GM23248 (cell line): ENCODE measurements at regions not wholly inside any gene's neighbourhood (a gene's known extent, or its start where the extent isn't known, plus 50 kb on each side); places are given as distances from the start of the nearest gene placed in this dataset.

Source experiments
- DNase-seq: peaks from one replicate; pipeline ENCODE4 v3.0.0-alpha.2; 2015
- H2AFZ ChIP-seq: fragments of 200-600 bp; sonication (generic); 2 replicates; pipeline ENCODE4 v1.6.1; 2016; ENCODE audit warnings: antibody characterized with exemption
- H3F3A ChIP-seq: fragments of 200-600 bp; sonication (generic); 2 replicates; pipeline ENCODE4 v1.6.1; 2016; ENCODE audit warnings: mild to moderate bottlenecking, antibody characterized with exemption, mixed run types; ENCODE audit not compliant: insufficient read depth
- H3K27ac ChIP-seq: fragments of 200-600 bp; sonication (generic); 2 replicates; pipeline ENCODE4 v1.5.1; 2016; ENCODE audit warnings: mild to moderate bottlenecking
- H3K27me3 ChIP-seq: fragments of 200-600 bp; sonication (generic); replicated peaks from 2 replicates; pipeline ENCODE4 v1.6.1; 2016; ENCODE audit warnings: mild to moderate bottlenecking; ENCODE audit not compliant: insufficient read depth
- H3K36me3 ChIP-seq: fragments of 200-600 bp; sonication (generic); 2 replicates; pipeline ENCODE4 v1.6.1; 2016; ENCODE audit warnings: low read depth, mild to moderate bottlenecking
- H3K4me1 ChIP-seq: fragments of 200-600 bp; sonication (generic); 2 replicates; pipeline ENCODE4 v1.6.1; 2016; ENCODE audit warnings: mild to moderate bottlenecking; ENCODE audit not compliant: insufficient read depth
- H3K4me2 ChIP-seq: fragments of 200-600 bp; sonication (generic); one replicate; pipeline ENCODE4 v1.6.1; 2016; ENCODE audit warnings: mild to moderate bottlenecking; ENCODE audit not compliant: unreplicated experiment
- H3K4me3 ChIP-seq: fragments of 200-600 bp; sonication (generic); 2 replicates; pipeline ENCODE4 v1.5.1; 2016; ENCODE audit warnings: mild to moderate bottlenecking
- H3K79me2 ChIP-seq: fragments of 200-600 bp; sonication (generic); 2 replicates; pipeline ENCODE4 v1.6.1; 2016; ENCODE audit warnings: mild to moderate bottlenecking; ENCODE audit not compliant: insufficient read depth
- H3K9ac ChIP-seq: fragments of 200-600 bp; sonication (generic); 2 replicates; pipeline ENCODE4 v1.6.1; 2016; ENCODE audit warnings: mild to moderate bottlenecking
- H3K9me2 ChIP-seq: fragments of 200-600 bp; sonication (generic); 2 replicates; pipeline ENCODE4 v1.6.1; 2016; ENCODE audit warnings: mixed run types, mild to moderate bottlenecking, moderate library complexity; ENCODE audit not compliant: insufficient read depth
- H3K9me3 ChIP-seq: fragments of 200-600 bp; sonication (generic); one replicate; pipeline ENCODE4 v1.6.1; 2017; ENCODE audit warnings: low read depth
- H4K20me1 ChIP-seq: fragments of 200-600 bp; sonication (generic); 2 replicates; pipeline ENCODE4 v1.6.0; 2016; ENCODE audit not compliant: insufficient read depth
- EZH2 ChIP-seq: fragments of 200-600 bp; sonication (generic); IDR thresholded peaks from 2 replicates; pipeline ENCODE4 v1.6.1; 2018; ENCODE audit warnings: antibody characterized with exemption, mild to moderate bottlenecking; ENCODE audit not compliant: insufficient read depth, poor library complexity, severe bottlenecking
- EZH2phosphoT487 ChIP-seq: fragments of 200-600 bp; sonication (generic); IDR thresholded peaks from 2 replicates; pipeline ENCODE4 v1.6.1; 2018; ENCODE audit warnings: antibody characterized with exemption, moderate library complexity, mild to moderate bottlenecking, low read depth; ENCODE audit not compliant: insufficient read depth
- WGBS, 2 experiments: methylation state at CpG; one replicate each; pipeline ENCODE4 v1.1.6; 2015 to 2017; ENCODE audit warnings: low lambda C conversion rate in 2 of 2, low coverage in 1 of 2; ENCODE audit errors: missing lambda C conversion rate in 2 of 2; 5-methylcytosine and 5-hydroxymethylcytosine counted together
- in situ Hi-C: fragments of 300-500 bp; cut with MboI; formaldehyde crosslinking; loops from 2 replicates; pipeline ENCODE4 v1.15.0; 2020

GRCh38 chr7:131859147-131859821 lies 302.9 kb upstream of the PODXL start:
- no peaks in the 10 kb centered on the region for H3K79me2 ChIP-seq
- no peaks in the 10 kb centered on the region for H3K9me2 ChIP-seq
- TF ChIP-seq EZH2 (no peak), EZH2phosphoT487 (no peak)
- H3K4me2 ChIP-seq: peak overlapping the region; percentile 84
- no peaks in the 10 kb centered on the region for H3F3A ChIP-seq
- no peak overlapping the region for H3K9ac ChIP-seq
- 2 to 7% methylated on average over 6 of the region's 6 CpGs for WGBS, 2 experiments
- no peaks in the 10 kb centered on the region for H4K20me1 ChIP-seq
- no peaks in the 10 kb centered on the region for H3K9me3 ChIP-seq
- H3K27me3 ChIP-seq: peaks cover 22% of the 10 kb centered on the region
- H3K4me1 ChIP-seq: peaks cover 12% of the 10 kb centered on the region
- H2AFZ ChIP-seq: peak overlapping the region; percentile 73
- DNase-seq: peak; percentile 82
- in situ Hi-C loops: no loop called here
- H3K36me3 ChIP-seq: no peaks in the 10 kb centered on the region
- no peak overlapping the region for H3K27ac ChIP-seq
- H3K4me3 ChIP-seq: peak overlapping the region; percentile 63

- H3K4me3 ChIP-seq: no peak overlapping the region
- H3F3A ChIP-seq: no peaks in the 10 kb centered on the region
- DNase-seq: no peak
- no peak overlapping the region for H2AFZ ChIP-seq
- H3K9ac ChIP-seq: no peak overlapping the region
- no peaks in the 10 kb centered on the region for H3K79me2 ChIP-seq
- no peak overlapping the region for H3K27ac ChIP-seq
- no peaks in the 10 kb centered on the region for H3K36me3 ChIP-seq
- no peak overlapping the region for H3K4me2 ChIP-seq
- no peaks in the 10 kb centered on the region for H4K20me1 ChIP-seq
- peaks cover 22% of the 10 kb centered on the region for H3K27me3 ChIP-seq
- TF ChIP-seq EZH2: no peak
- TF ChIP-seq EZH2phosphoT487: no peak
- H3K9me2 ChIP-seq: no peaks in the 10 kb centered on the region
- H3K9me3 ChIP-seq: no peaks in the 10 kb centered on the region
- in situ Hi-C loops: no loop called here
- 16 to 24% methylated on average over 2 of the region's 2 CpGs for WGBS, 2 experiments
- H3K4me1 ChIP-seq: peaks cover 12% of the 10 kb centered on the region
These were observed 302.2 kb upstream of the PODXL start for GRCh38 chr7:131858611-131859010.

GRCh38 chr7:131849472-131849871 lies 293.0 kb upstream of the PODXL start:
- H3K79me2 ChIP-seq: no peaks in the 10 kb centered on the region
- H3K4me2 ChIP-seq: no peak overlapping the region
- TF ChIP-seq EZH2: no peak
- TF ChIP-seq EZH2phosphoT487: no peak
- no peak for DNase-seq
- no peaks in the 10 kb centered on the region for H3K9me2 ChIP-seq
- no peaks in the 10 kb centered on the region for H3K36me3 ChIP-seq
- no peaks in the 10 kb centered on the region for H3F3A ChIP-seq
- 65 to 71% methylated on average over 7 of the region's 7 CpGs for WGBS, 2 experiments
- H3K4me1 ChIP-seq: no peaks in the 10 kb centered on the region
- H3K27ac ChIP-seq: no peak overlapping the region
- H4K20me1 ChIP-seq: no peaks in the 10 kb centered on the region
- no peak overlapping the region for H3K4me3 ChIP-seq
- no peaks in the 10 kb centered on the region; the same call in 1 of the 2 replicates for H3K27me3 ChIP-seq
- in situ Hi-C loops: no loop called here
- no peaks in the 10 kb centered on the region for H3K9me3 ChIP-seq
- H2AFZ ChIP-seq: no peak overlapping the region
- H3K9ac ChIP-seq: no peak overlapping the region

- H3K27me3 ChIP-seq: peaks cover 5% of the 10 kb centered on the region; the same call in 1 of the 2 replicates
- H3K4me1 ChIP-seq: no peaks in the 10 kb centered on the region
- H3K79me2 ChIP-seq: no peaks in the 10 kb centered on the region
- H3F3A ChIP-seq: no peaks in the 10 kb centered on the region
- H3K4me3 ChIP-seq: no peak overlapping the region
- H3K27ac ChIP-seq: no peak overlapping the region
- H2AFZ ChIP-seq: no peak overlapping the region
- no peak for DNase-seq
- H3K9ac ChIP-seq: no peak overlapping the region
- H4K20me1 ChIP-seq: no peaks in the 10 kb centered on the region
- no peaks in the 10 kb centered on the region for H3K36me3 ChIP-seq
- TF ChIP-seq EZH2phosphoT487 (no peak), EZH2 (no peak)
- H3K9me3 ChIP-seq: no peaks in the 10 kb centered on the region
- WGBS, 2 experiments: 50 to 59% methylated on average over 7 of the region's 7 CpGs
- in situ Hi-C loops: no loop called here
- no peak overlapping the region for H3K4me2 ChIP-seq
- H3K9me2 ChIP-seq: no peaks in the 10 kb centered on the region
These were observed 291.6 kb upstream of the PODXL start for GRCh38 chr7:131848033-131848432.
